ENCODE measurements at regions not wholly inside any gene's neighbourhood (a gene's known extent, or its start where the extent isn't known, plus 50 kb on each side); places are given as distances from the start of the nearest gene placed in this dataset.

GRCh38 chr9:115340314-115340713 lies 222.4 kb upstream of the TNC start:
- no peak for TF ChIP-seq SP1 (IDR thresholded peaks at IDR 0.05)
- TF ChIP-seq TARDBP (IDR thresholded peaks at IDR 0.05) = no peak
- TF ChIP-seq FOXK2 (IDR thresholded peaks at IDR 0.05) = no peak
- TF ChIP-seq, protein P1, sequence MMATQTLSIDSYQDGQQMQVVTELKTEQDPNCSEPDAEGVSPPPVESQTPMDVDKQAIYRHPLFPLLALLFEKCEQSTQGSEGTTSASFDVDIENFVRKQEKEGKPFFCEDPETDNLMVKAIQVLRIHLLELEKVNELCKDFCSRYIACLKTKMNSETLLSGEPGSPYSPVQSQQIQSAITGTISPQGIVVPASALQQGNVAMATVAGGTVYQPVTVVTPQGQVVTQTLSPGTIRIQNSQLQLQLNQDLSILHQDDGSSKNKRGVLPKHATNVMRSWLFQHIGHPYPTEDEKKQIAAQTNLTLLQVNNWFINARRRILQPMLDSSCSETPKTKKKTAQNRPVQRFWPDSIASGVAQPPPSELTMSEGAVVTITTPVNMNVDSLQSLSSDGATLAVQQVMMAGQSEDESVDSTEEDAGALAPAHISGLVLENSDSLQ (IDR thresholded peaks at IDR 0.05) = no peak
- no peak for TF ChIP-seq LEF1 (IDR thresholded peaks at IDR 0.05; ENCODE audit: borderline replicate concordance)
- TF ChIP-seq FOXM1 (IDR thresholded peaks at IDR 0.05; ENCODE audit: borderline replicate concordance) = no peak
- TF ChIP-seq CTBP1 (IDR thresholded peaks at IDR 0.05; ENCODE audit: borderline replicate concordance) = no peak

Measured in HEK293T (cell line).